Activated CD8-positive, alpha-beta memory T cell treated with anti-CD3 and anti-CD28 coated beads, Interleukin-2, amount 50 U/mL, for 48 hours (primary cell): ENCODE measurements at regions not wholly inside any gene's neighbourhood (a gene's known extent, or its start where the extent isn't known, plus 50 kb on each side); places are given as distances from the start of the nearest gene placed in this dataset.

Experiments used
- DNase-seq: peaks from one replicate; pipeline ENCODE4 v3.0.0-alpha.2; 2020

DNA sequence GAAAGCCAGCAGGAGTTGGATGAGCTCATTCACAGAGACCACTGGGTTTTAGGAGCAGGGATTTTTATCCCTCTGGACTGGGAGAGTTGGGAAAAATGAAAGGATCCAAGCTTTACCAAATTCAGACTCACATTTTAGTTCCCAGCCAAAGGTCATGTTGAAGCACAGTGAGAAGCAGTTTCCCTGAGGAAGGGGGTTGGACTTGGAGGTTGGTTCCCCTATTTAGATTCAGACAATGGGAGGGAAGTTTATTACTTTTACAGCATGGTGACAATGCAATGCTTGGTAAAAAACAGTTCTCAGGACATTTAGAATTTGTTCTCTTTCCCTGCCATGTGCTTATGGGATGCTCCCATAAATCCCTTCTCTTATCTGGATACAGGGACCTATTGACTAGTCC, 57.3 kb upstream of the ZNF648 start:
- DNase-seq, result no peak

GRCh38 chr1:182114627-182115023, 53.1 kb upstream of the ZNF648 start:
- DNase-seq, result no peak

- no peak for DNase-seq
Measured at GRCh38 chr1:182113879-182114626, 52.5 kb upstream of the ZNF648 start.

DNA sequence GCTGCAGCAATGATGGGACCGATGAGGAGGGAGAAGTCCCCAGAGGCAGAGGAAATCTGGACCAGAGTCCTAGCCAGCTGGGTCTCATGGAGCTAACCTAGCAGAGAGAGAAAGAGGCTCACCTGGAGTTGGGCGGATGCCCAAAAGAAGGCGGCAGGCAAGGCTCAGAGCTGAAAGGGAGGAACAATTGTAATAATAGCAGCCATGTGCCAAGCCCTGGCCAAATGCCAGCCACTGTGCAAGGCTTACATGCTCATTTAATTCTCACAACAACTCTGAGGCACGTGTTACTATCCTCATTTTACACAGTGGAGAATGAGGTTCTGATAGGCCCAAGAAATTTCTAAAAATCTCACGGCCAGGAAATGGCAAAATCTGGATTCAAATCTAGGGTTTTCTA, 50.0 kb upstream of the ZNF648 start:
- no peak for DNase-seq
